ENCODE measurements at regions not wholly inside any gene's neighbourhood (a gene's known extent, or its start where the extent isn't known, plus 50 kb on each side); places are given as distances from the start of the nearest gene placed in this dataset.

GRCh38 chr3:161800985-161801559, 304.5 kb downstream of the OTOL1 start:
- DNase-seq (ENCODE audit: low read depth) = no peak

DNA sequence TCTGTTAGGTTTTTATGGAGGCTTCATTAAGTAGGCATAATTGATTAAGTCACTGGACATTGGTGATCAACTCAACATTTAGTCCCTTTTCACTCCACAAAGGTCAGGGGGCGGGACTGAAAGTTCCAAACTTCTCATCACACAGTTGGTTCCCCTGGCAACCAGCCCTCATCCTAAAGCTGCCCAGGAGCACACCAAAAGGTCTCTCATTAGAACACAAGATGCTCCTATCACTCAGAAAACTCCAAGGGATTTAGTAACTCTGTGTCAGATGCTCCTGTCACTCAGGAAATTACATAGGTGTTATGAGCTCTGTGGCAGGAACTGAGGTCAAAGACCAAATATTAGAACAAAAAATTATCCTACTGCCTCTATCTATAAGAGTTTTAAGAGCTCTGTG, 321.5 kb downstream of the OTOL1 start:
- no peak for DNase-seq (ENCODE audit: low read depth)

DNA sequence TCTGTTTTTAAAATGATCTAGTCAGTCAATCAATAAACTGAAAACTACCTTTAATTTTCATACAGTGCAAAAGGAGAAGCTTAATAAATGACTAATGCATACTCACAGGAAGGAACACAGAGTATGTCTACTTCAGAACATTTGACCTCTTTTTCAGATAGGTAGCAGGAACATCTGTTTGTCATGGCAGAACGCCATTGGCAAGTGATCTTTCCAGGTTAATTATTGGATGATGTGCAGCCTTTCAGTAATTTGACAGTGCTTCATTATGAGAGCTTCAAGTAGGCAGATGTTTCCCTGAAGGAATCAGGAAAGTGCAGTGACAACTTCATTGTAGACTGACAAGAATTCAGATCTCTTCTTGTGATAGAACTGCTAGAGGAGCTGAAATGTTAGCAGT, 325.0 kb downstream of the OTOL1 start:
- no peak for DNase-seq (ENCODE audit: low read depth)

- no peak for DNase-seq (ENCODE audit: low read depth)
These were observed 325.7 kb downstream of the OTOL1 start for GRCh38 chr3:161822291-161822690.

GRCh38 chr3:161823910-161824309, 327.3 kb downstream of the OTOL1 start:
- DNase-seq (ENCODE audit: low read depth) = no peak

GRCh38 chr3:161838021-161838420, 341.4 kb downstream of the OTOL1 start:
- DNase-seq (ENCODE audit: low read depth) = no peak

- DNase-seq (ENCODE audit: low read depth) = no peak
These were observed 351.8 kb downstream of the OTOL1 start for GRCh38 chr3:161848376-161848775.

GRCh38 chr3:161851941-161852566, 355.4 kb downstream of the OTOL1 start:
- peak; percentile 38 for DNase-seq (ENCODE audit: low read depth)

- no peak for DNase-seq (ENCODE audit: low read depth)
These were observed 356.1 kb downstream of the OTOL1 start for GRCh38 chr3:161852744-161853143.

GRCh38 chr3:161854232-161854771, 357.7 kb downstream of the OTOL1 start:
- DNase-seq (ENCODE audit: low read depth) = peak; percentile 66

GRCh38 chr3:161859057-161859456, 362.4 kb downstream of the OTOL1 start:
- DNase-seq (ENCODE audit: low read depth) = no peak

DNA sequence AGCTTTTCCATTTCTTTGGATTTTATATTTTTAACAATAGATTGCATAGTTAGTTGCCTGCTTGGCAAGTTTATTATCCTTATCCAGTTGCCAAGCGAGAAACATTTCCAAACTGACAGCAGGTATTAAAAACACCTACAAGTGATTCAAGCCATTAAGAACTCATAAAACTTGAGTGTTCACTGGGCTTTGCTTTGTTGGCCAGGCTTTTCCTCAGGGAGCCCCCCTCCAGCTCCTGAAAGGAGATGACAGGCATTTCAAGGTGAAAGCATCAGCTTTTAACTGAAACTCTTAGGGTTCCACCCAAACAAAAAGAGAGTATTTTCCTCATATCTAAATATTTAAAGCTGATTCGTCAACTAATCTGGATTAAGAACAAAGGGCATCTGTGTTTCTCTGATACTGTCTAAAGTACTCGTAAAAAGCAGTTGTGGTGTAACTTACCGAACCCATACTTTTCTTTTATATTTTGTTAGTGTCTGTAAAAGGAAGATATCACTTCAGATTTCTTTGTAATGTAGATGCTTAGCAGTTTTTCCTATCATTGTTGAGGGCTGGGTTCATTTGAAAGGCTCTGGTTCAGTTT, 363.4 kb downstream of the OTOL1 start:
- no peak for DNase-seq (ENCODE audit: low read depth)

DNA sequence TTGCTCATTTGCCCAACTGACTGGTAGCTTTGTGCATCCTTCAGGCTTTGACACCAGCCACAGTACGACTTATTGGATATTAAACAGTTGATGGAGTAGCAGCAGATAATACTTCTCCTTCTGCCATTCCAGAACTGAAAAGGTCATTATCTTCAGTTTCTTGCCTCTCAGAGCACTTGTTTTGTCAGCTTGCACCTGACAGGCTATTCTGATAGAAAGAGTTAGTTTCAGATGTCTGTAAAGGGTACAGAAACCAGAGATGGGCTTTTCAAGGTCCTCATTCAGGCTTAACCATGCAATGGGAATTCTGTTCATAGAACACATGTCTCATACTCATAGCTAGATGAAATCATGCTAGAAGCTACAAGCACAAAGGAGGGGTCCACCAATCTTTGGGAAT, 367.2 kb downstream of the OTOL1 start:
- DNase-seq (ENCODE audit: low read depth) = no peak

GRCh38 chr3:161866176-161866575, 369.6 kb downstream of the OTOL1 start:
- DNase-seq (ENCODE audit: low read depth) = no peak

DNA sequence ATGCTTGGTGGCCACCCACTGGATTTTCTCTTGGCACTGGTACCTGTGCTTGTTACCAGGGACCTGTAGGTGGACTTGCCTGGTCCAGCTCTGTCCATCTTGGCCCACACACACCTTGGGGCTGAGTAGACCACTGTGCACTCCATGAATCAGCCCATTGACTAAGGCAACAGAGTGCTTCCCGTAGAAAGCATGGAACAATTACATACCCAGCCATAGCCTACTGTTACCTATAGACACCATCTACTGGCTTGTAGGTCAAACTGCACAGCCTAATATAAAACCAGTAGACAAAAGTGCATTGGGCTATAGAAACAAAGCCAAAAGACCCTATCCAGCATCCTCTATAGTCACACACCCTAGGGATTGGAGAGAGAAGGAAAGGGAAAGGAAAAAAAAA, 378.9 kb downstream of the OTOL1 start:
- DNase-seq (ENCODE audit: low read depth) = no peak

DNA sequence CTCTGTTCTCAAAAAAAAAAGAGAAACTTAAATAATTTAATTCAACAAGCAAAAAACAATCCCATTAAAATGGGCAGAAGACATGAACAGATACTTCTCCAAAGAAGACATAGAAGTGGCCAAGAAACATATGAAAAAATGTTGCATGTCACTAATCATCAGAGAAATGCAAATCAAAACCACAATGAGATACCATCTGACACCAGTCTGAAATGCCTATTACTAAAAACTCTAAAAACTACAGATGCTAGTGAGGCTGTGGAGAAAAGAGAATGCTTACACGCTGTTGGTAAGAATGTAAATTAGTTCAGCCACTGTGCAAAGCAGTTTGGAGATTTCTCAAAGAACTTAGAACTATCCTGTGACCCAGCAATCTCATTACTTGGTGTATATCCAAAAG, 382.9 kb downstream of the OTOL1 start:
- DNase-seq (ENCODE audit: low read depth) = no peak

DNA sequence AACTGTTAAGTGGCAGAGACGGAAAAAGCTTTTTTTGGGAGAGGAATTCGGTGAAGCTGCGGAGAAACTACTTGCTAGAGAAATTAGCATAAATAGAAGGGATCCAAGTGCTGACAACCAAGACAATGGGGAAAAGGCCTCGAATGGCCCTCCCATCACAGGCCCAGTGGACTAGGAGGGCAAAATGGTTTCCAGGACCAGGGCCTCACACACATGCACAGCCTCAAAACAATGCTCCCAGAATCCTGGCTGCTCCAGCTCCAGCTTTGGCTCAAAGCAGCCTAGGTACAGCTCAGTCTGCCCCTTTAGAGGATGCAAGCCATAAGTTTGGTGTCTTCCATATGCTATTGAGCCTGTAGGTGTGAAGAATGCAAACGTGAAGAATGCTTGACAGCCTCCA, 388.2 kb downstream of the OTOL1 start:
- no peak for DNase-seq (ENCODE audit: low read depth)

DNA sequence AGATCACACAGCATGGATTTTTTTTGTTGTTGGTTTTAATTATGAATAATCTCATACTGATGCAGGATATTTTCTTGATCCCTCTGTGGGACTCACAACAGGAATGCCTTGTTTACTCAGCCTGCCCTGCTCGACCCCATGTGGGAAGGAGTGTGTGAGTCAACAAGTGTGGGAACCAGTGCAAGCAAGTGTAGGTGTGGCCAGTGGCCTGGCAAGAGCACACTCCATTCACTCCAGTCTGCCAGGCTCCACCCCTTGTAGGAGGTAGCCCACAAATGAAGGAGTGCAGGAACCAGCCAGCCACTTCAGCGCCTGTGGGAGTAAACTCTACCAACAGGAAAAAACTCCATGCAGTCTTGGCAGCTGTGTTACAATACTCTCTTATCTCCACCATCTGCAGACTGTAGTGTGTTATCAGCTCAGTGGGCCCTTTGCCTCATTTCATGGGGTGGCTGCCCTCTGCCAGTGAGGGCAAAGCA, 393.6 kb downstream of the OTOL1 start:
- peak; percentile 84 for DNase-seq (ENCODE audit: low read depth)

DNA sequence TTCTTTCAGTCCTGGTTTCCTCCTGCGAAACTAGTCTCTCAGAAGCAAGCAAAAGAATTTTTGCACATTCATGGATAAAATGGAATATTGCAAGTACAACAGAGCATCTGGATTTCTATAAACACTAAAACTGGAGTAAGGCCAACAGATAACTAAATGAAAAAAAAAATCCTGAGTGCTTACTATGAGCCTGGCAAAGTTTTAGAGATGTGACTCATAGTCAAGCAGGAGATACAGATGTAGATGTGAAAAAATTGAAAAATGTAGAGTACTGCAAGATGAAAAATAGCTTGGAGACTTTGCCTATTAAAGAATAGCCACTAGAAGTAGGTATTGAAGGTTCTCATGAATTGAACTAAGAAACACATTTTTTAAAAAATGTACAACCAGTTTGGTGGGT, 397.4 kb downstream of the OTOL1 start:
- DNase-seq (ENCODE audit: low read depth) = peak; percentile 34

GRCh38 chr3:161894657-161895056, 398.0 kb downstream of the OTOL1 start:
- DNase-seq (ENCODE audit: low read depth) = no peak

GRCh38 chr3:161905520-161906132, 409.0 kb downstream of the OTOL1 start:
- no peak for DNase-seq (ENCODE audit: low read depth)

DNA sequence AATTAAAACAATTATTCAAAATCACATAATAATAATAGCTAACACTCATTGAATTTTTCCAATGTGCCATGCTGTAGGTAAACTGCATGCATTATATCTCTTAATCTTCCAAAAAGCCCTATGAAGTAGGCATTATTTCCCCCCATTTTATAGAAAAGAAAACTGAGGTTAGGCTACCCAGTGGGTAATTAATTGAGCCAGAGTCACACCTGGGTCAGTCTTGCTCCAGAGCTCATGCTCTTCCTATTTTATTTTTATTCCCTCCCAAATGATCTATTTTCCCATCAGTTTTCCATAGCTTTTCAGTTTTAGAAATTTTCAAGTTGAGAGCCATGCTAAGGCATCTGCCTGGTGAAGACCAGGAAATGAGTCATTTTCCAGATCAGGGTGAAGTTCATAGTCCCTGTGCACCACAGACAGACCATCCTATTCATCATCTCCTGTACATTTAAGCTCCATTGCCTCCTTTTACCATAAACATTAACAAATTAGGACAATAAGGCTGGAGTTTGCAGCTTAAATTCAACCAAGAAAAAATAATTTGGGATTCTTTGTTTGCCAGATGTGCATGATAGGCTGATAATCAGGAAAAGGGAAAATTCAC, 417.3 kb downstream of the OTOL1 start:
- peak; percentile 56 for DNase-seq (ENCODE audit: low read depth)

All from HS-27A (cell line).